AG04450 (cell line): ENCODE measurements at regions not wholly inside any gene's neighbourhood (a gene's known extent, or its start where the extent isn't known, plus 50 kb on each side); places are given as distances from the start of the nearest gene placed in this dataset.

ENCODE experiments used
- CTCF ChIA-PET: fragments of 300-600, 350-600 bp; formaldehyde crosslinking; extraction: SDS; loops from one replicate; lab custom pipeline; 2022; ENCODE audit warnings: antibody characterized with exemption, inconsistent platforms; lab: Charles Lee
- POLR2A ChIA-PET: fragments of 350-600 bp; formaldehyde crosslinking; extraction: SDS; loops from one replicate; lab custom pipeline; 2021; ENCODE audit warnings: antibody characterized with exemption, inconsistent platforms; lab: Yijun Ruan, JAX
- DNase-seq: peaks from one replicate; pipeline ENCODE4 v3.0.0-alpha.2; 2011; ENCODE audit warnings: low read depth, low spot score
- H3K27ac ChIP-seq: one replicate; pipeline ENCODE4 v1.5.1; 2012; ENCODE audit warnings: low read depth, low read length, control low read depth
- H3K27me3 ChIP-seq: one replicate; pipeline ENCODE4 v1.6.0; 2012; ENCODE audit warnings: low read length; ENCODE audit not compliant: control insufficient read depth, insufficient read depth
- H3K4me3 ChIP-seq: 2 replicates; pipeline ENCODE4 v1.5.1; 2011; ENCODE audit warnings: mild to moderate bottlenecking, low read depth, low read length, control low read depth
- H3K9me3 ChIP-seq: 2 replicates; pipeline ENCODE4 v1.5.1; 2012; ENCODE audit warnings: low read length; ENCODE audit not compliant: control insufficient read depth, insufficient read depth
- CTCF ChIP-seq: IDR thresholded peaks from 2 replicates; pipeline ENCODE4 v1.5.1; 2011; ENCODE audit warnings: low read depth, low read length, control low read depth, inconsistent platforms

GRCh38 chr11:95337175-95337957 is 106.4 kb upstream of the SESN3 start:
- Histone ChIP-seq H3K27me3 (no peaks in the 10 kb centered on the region), H3K9me3 (no peaks in the 10 kb centered on the region), H3K4me3 (no peak overlapping the region), H3K27ac (peak overlapping the region; percentile 39)
- CTCF ChIA-PET = interaction anchor here (0.5 to 1.5 kb wide), 3 partner anchors 15 to 1126 kb away, joined by 3 to 5 read pairs (median 4); no protein-coding TSS in a partner anchor
- no peak for DNase-seq
- TF ChIP-seq CTCF = no peak
- POLR2A ChIA-PET = no interaction called here

GRCh38 chr11:95335989-95336388 is 105.0 kb upstream of the SESN3 start:
- H3K27me3 ChIP-seq = no peaks in the 10 kb centered on the region
- ChIA-PET POLR2A (no interaction called here), CTCF (interaction anchor here (1.5 kb wide), 1 partner anchor 369 kb away, joined by 5 read pairs; no protein-coding TSS in a partner anchor)
- TF ChIP-seq CTCF = no peak
- no peak overlapping the region for H3K27ac ChIP-seq
- H3K9me3 ChIP-seq = no peaks in the 10 kb centered on the region
- no peak for DNase-seq
- no peak overlapping the region for H3K4me3 ChIP-seq

- H3K4me3 ChIP-seq = no peak overlapping the region
- no peaks in the 10 kb centered on the region for H3K9me3 ChIP-seq
- POLR2A ChIA-PET = no interaction called here
- CTCF ChIA-PET = no interaction called here
- H3K27ac ChIP-seq = no peak overlapping the region
- no peak for TF ChIP-seq CTCF
- DNase-seq = no peak
- peaks cover 2% of the 10 kb centered on the region for H3K27me3 ChIP-seq
Measured at GRCh38 chr11:95331161-95331560, 100.2 kb upstream of the SESN3 start.

- no peak for DNase-seq
- no peak for TF ChIP-seq CTCF
- ChIA-PET CTCF (interaction anchor here (0.7 kb wide), 1 partner anchor 375 kb away, joined by 3 read pairs; no protein-coding TSS in a partner anchor), POLR2A (interaction anchor here (0.5 kb wide), 1 partner anchor 180 kb away, joined by 3 read pairs; no protein-coding TSS in a partner anchor)
- Histone ChIP-seq H3K4me3 (no peak overlapping the region), H3K27ac (no peak overlapping the region), H3K27me3 (peaks cover 2% of the 10 kb centered on the region), H3K9me3 (no peaks in the 10 kb centered on the region)
Measured at GRCh38 chr11:95330302-95330701, 99.3 kb upstream of the SESN3 start.

GRCh38 chr11:95327273-95327948 is 96.4 kb upstream of the SESN3 start:
- CTCF ChIA-PET = no interaction called here
- POLR2A ChIA-PET = no interaction called here
- Histone ChIP-seq H3K4me3 (no peak overlapping the region), H3K9me3 (no peaks in the 10 kb centered on the region), H3K27ac (no peak overlapping the region), H3K27me3 (peaks cover 2% of the 10 kb centered on the region)
- no peak for DNase-seq
- no peak for TF ChIP-seq CTCF
